ENCODE measurements at regions not wholly inside any gene's neighbourhood (a gene's known extent, or its start where the extent isn't known, plus 50 kb on each side); places are given as distances from the start of the nearest gene placed in this dataset.

GRCh38 chr22:47556473-47556872 lies 794.0 kb downstream of the TBC1D22A start:
- DNase-seq = no peak

DNA sequence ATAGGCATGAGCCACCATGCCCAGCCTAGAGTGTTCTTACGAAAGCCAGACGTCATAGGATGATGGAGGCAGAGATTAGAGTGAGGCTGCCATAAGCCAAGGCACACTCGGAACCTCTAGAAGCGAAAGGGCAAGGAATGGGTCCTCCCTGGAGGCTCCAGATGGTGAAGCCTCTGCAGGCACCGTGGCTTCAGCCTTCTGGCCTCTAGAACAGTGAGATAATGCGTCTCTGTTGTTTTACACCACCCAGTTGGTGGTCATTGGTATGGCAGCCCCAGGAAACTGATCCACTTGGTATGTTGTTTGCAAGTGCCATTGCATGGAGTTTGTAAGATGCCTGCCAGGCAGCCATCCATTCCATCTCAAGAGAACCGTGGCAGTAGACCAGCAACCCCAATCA lies 791.0 kb downstream of the TBC1D22A start:
- no peak for DNase-seq

DNA sequence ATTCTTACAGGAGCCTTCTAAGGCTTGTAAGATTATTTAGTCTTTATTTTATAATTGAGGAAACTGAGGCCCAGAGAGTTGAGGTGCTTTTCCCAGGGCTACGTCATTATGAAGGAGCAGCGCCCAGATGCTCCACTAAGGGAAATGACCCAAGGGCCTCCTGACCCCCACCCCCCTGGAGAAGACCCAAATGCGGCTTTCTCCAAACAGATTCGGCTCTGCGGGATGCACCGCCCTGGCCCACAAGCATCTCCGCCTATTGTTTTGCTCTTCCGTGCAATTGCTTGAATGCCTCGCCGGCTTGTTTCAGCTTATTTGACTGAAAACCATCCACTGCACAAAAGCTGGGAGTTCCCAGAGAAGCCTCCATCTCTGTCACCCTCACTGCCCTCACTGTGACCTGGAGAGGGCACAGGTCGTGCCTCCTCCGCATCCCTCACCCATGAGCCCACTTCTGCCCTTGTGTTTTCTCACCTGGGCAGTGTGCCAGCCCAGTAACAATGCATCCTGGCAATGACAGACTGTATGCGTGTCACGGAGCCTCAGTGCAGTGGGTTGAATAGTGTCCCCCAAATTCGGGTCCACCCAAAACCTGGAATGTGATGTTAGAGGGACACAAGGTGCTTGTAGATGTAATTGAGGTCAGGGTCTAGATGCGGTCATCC lies 790.2 kb downstream of the TBC1D22A start:
- DNase-seq = no peak

- DNase-seq = no peak
These were observed 789.6 kb downstream of the TBC1D22A start for GRCh38 chr22:47552024-47552423.

DNA sequence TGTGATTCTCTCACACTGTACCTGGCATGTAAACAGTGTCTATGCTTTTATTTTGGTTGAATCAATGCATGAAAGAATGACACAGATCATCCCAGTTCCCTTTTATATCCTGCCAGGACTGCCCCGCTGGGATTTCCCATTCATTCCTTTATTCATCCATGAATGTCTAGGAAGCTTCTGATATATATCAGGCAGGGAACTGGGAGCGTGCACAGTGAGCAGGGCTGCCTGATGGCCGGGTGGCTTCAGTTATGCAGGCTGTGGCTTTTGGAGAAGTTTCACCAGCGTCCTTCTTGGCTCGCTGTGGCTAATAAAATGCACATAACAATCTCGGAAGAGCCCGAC lies 789.0 kb downstream of the TBC1D22A start:
- DNase-seq = no peak

DNA sequence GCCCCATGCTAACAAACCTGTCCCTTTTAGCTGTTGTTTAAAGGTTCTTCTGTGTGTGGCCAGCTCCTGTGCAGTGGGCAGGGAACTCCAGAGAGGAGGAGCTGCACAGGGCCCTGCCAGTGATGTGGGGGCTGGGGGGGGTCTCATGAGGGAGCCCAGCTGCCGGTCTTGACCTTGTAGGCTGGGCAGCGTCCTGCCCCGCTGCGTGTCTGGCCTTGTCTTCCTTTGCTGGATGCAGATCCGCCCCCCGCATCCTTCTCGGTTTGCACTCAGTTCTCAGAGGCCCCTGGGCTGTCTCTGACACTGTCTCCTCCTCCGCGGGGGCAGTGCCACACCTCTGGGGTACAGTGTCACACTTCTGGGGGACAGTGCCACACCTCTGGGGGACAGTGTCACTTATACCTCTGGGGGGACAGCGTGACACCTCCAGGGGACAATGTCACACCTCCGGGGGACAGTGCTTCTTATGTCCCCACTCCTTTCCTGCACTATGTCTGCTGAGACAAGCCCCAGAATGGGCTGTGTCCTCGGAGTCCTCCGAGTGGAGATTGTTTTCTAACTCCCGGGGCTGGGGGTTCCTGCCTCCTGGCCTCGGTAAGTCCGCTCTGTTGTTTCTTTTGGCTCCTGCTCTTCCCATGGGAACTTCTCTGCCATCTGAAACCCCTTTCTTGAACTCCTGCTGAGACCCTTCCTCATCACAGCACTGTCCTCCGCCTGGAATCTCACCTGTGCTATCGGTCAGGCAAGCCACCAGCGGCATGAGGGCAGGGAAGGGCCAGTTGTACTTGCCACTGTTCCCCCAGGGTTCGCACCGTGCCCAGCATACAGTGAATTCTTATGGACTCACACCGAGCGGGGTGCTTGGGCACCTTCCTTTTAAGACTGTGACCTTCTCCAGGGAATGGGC lies 788.3 kb downstream of the TBC1D22A start:
- DNase-seq = no peak

DNA sequence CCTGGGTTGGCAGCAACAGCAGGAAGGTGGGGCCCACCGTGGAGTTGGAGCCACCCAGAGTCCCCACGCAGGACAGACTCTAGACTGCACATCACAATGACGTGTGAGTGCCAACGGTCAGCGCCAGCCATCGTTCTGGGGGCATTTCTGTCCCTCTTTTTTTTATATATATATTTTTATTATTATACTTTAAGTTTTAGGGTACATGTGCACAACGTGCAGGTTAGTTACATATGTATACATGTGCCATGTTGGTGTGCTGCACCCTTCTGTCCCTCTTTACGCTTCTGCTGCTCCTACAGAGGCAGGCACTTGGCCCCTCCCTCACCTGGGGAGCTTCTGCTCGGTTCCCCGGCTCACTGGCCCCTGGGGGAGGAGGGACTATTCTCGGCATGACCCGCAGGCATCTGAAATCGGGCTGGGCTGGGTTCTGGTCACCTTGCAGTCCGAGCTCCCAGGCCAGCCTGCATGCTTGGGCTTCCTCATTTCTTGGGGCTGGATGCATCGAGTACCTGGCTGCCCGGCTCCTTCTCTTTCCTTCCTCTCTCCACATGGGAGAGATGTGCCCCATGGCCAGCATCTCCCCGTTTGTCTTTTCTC lies 787.4 kb downstream of the TBC1D22A start:
- DNase-seq = no peak

DNA sequence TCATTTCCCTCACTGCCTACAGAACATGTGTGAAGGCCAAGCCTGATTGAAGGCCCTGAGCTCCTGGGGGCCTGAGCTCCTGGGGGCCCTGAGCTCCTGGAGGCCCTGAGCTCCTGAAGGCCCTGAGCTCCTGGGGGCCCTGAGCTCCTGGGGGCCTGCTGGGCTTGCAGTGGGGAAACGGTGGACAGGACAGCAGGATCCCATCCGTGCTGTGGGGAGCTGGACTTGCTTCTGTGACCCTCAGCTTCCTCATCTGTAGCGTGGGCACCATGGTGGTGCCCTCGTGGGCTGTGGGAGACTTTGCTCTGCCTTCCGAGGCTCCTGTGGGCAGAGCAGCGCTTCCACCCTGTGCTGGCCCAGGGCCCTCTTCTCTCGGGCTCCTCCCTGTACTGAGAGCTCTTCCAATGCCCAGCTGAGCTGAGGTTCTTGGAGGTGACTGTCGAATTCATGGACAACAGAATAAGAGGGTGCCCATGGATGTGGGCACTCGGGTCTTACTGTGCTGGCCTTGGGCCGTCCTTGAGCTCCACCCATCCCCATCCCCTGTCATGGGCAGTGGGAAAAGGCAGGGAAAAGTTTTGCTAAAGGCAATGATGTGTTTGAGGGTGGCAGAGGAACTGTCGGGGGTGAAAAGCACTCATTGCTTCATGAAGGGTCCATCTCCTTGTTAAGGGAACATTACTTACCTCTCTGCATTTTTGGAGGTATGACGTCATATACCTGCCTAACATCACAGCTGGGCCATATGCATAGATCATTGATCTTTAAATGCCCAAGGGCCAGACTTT lies 786.7 kb downstream of the TBC1D22A start:
- no peak for DNase-seq

DNA sequence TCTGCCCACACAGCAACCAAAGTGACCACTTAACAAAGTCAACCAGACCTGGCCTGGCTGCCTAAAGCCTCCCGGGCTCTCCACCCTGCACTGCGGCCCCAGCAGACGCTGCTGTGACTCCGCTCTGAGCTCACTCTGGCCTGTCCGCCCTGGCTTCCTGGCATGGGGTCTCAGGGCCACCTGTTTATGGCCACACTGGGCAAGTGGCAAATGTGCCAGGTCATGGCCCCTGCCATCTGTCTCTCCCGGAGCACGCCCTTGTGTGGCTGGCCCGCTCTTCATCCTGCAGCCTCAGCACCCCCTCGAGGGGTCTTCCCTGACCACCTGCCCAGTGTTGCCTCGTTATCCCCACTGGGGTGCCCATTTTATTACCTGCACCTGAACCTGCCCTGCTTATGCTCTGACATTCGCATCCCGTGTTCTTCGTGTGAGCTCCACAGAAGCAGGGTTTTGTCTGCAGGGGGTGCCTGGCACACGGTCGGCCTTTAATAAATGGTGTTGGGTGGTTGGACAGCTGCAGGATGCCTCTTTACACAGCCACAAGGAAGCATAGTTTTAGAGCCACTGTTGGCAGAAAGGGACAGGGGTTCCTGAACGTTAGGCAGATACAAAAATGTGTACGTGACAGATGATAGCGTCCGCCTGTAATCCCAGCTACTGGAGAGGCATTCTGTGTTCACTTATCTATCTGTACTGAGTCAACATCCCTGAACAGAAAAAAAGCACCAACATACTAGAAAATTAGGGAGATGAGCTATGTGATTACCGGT lies 785.6 kb downstream of the TBC1D22A start:
- DNase-seq = no peak

- no peak for DNase-seq
These were observed 784.8 kb downstream of the TBC1D22A start for GRCh38 chr22:47547239-47547661.

DNA sequence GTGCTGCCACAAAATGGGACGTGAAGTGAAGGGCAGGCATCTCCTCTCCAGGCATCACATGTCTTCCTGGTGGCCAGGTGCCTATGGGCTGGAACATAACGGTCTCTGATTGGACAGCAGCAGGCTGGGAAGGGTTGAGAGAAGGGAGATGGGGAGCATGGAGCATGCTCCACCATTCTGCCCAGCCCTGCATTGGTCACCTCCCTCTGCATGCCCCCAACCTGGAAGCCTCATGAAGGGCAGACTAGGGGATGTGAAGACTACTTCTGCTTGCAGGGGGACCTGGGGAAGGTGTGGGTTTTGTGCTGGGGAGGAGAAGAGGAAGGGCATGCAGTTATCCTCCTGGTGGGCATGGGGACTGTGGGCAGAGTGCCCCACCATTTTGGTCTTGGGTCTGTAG lies 782.2 kb downstream of the TBC1D22A start:
- no peak for DNase-seq

DNA sequence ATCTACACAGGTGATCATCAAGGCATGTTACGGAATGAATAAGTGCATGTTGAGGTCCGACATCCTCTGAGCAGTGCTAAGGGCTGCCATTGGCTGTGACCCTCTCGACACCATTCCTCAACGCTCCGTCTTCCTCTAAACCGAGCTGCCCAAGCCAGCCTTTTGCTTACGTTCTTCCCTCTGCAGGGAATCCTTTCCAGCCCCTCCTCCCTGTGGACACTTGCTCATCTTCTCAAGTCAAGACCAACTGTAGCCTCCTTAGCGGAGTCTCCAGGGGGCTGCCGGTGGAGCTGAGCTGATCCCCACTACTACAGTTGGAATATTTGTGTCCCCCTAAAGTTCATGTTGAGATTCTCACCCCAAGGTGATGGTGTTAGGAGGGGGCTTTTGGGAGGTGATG lies 781.0 kb downstream of the TBC1D22A start:
- no peak for DNase-seq

DNA sequence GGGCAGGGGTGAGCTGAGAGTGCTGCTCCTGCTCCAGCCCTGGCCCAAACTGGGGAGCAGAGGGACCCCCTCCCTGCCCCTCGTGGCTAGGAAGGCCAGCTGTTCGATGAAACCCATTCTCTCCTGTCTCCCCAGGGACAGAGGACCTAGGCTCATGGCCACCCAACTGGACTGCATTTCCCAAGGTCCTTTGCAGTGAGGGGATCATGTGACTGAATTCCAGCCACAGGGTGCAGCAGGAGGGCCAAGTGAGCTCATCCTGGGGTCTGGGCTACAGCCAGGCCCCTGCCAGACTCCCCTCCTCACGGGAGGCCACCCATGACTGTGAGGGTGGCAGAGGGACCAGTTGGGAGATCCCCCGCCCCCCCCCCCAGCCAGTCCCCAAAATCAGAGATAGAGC lies 777.6 kb downstream of the TBC1D22A start:
- no peak for DNase-seq

DNA sequence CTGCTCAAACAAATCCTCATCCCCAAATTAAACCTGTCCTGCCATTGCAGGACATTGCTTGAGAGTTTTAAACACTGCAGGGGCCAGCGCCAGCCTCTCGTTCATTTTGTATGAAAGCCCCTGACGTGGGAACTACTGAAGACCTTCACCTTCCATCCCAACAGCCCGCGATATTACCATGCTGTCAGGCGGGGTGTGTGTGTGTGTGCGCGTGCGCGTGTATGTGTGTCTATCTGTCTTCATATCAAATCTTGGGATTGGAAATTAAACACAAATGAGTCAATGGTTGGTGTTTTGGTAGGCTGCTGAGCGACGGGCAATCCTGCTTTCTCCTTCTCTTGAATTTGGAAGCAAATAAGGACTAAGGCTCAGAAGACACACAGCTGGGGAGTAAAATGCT lies 776.9 kb downstream of the TBC1D22A start:
- no peak for DNase-seq

DNA sequence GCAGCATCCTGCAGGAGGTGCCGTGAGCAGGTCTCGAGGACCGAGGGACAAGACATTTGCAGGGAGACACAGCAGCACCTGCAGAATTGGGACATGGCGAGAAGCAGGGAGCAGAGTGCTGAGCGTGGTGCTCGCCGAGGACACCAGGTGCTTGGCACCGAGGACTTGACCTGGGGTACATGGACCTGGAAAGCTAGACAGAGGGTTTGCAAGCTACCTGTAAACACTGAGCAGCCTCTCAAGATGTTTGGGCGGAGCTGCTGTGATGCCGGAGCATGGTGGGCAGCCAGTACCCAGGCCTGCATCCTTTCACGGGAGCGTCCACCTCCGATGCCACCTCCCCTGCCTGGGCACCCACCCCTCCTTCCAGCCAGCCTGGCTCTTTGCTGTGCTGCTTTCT lies 773.2 kb downstream of the TBC1D22A start:
- no peak for DNase-seq

DNA sequence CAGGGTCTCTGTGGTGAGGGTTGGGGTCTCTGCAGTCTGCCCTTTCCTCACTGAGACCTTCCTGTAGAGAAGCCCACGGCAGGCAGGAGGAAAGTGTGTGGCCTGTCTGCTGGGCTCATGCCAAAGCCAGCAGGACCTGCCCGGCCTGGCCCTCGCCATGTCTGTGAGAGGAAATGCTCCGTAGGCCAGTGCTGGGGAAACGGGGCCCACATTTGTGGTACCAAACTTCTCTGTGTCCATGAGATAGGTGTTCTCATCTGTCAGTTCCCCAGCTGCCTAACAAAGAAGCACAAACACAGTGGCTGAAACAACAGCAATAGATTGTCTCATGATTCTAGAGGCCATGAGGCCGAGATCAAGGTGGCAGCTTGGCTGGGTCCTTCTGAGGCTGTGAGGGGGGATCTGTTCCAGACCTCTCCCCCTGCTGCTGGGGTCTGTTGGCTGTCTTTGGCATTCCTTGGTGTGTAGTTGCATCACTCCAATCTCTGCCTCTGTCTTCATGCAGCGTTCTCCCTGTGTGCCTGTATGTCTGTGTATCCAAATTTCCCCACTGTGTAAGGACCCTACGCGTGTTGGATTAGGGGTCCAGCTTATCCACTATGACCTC lies 772.5 kb downstream of the TBC1D22A start:
- no peak for DNase-seq

GRCh38 chr22:47533961-47534803 lies 771.7 kb downstream of the TBC1D22A start:
- DNase-seq = no peak

- no peak for DNase-seq
These were observed 754.6 kb downstream of the TBC1D22A start for GRCh38 chr22:47517062-47517461.

DNA sequence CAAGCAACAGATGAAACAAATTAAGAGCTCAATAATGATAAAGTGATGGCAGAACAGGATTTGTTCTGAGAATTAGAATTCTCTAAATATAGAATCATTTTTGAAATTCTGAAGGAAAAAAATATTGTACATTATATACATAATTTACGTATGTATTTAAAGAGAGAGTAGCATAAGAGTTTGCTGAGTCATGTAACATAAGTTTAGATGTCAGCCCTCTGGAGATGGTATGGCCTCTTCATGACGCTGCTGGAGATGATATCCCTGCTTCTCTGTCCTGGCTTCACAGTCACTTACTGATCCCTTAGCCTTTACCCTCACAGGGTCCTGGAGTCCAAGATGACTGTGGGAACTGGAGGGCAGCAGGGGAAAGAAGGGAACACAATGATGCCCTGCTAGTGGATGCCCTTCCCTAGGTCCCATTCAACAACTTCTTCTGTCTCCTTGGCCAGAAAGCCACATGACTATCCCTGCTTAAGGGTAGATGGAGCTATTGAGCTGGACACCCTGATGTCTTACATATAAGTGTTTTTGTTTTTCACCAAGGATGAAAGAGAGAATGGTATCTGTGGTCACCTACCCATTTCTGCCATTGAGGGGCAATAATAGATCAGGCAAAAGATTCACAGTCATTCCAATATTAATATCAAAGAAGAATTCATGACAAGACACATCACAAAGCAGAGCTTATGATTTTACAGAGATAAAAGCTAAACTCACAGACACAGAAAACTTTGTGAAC lies 753.1 kb downstream of the TBC1D22A start:
- DNase-seq = no peak

DNA sequence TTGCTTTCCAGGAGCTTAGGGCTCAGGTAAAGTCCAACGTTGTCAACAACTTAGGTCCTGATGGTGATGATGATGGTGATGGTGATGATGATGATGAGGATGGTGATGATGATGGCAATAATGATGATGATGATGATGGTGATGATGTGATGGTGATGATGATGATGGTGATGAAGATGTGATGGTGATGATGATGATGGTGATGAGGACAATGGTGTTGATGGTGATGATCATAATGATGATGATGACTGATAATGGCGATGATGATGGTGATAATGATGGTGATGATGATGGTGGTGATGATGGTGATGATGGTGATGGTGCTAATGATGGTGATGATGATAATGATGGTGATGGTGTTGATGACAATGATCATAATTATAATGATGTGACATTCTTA lies 750.2 kb downstream of the TBC1D22A start:
- no peak for DNase-seq
